ENCODE measurements at regions not wholly inside any gene's neighbourhood (a gene's known extent, or its start where the extent isn't known, plus 50 kb on each side); places are given as distances from the start of the nearest gene placed in this dataset.

DNA sequence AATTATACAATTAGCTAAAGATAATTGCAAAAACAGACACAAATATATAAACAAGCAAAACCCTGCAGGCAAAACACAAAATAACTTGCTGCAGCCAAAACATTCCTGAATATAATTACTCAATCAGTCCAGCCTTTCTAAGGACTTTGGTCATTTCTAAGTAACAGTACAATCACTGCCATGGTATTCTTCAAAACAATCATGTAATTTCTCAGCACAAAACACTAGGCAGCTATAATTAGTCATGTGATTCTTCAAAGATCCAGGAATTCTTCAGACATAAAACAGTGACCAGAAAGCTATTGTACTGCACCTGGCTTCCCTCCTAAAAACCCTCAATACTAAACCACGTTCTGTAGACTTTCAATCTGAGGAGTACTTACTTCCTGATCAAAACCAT is 881.1 kb downstream of the EPHA7 start:
- CTCF ChIA-PET: no interaction called here
- FAIRE-seq (no peak), ATAC-seq (no peak), DNase-seq (ENCODE audit: low read depth in 1 of 2, low spot score in 1 of 2) (no peak)
- no peak overlapping the region for H3K27ac ChIP-seq
- no peaks in the 10 kb centered on the region for H3K4me1 ChIP-seq
- 0% methylated on average over 1 of the region's 1 CpG for WGBS (ENCODE audit: missing lambda C conversion rate)
- H3K4me2 ChIP-seq: no peak overlapping the region
- POLR2A ChIA-PET: no interaction called here
- TF ChIP-seq EHF (CRISPR knock-in tag; IDR thresholded peaks at IDR 0.05): no peak
- TF ChIP-seq CHD4 (IDR thresholded peaks at IDR 0.05; ENCODE audit: borderline replicate concordance): no peak
- TF ChIP-seq CEBPB (IDR thresholded peaks at IDR 0.05): no peak
- TF ChIP-seq ZNF302 (CRISPR knock-in tag; IDR thresholded peaks at IDR 0.05): no peak
- no peak for TF ChIP-seq EP300 (IDR thresholded peaks at IDR 0.05)
- TF ChIP-seq RFX5 (IDR thresholded peaks at IDR 0.05): no peak
- no peak for TF ChIP-seq JUN (IDR thresholded peaks at IDR 0.05)
- no peak for TF ChIP-seq CBX8 (IDR thresholded peaks at IDR 0.05)
- no peak for TF ChIP-seq MAZ (IDR thresholded peaks at IDR 0.05; ENCODE audit: borderline replicate concordance, low read depth, low read length)
- no peak for TF ChIP-seq HDAC2 (IDR thresholded peaks at IDR 0.05)
- no peak for TF ChIP-seq MYC (IDR thresholded peaks at IDR 0.05; ENCODE audit: borderline replicate concordance, low read length)
- no peak for TF ChIP-seq BHLHE40 (IDR thresholded peaks at IDR 0.05; ENCODE audit: low read depth, low read length)
- TF ChIP-seq MAFK (IDR thresholded peaks at IDR 0.05; ENCODE audit: partially characterized antibody): no peak
- no peak for TF ChIP-seq KDM1A (IDR thresholded peaks at IDR 0.05; ENCODE audit: low read depth)
- TF ChIP-seq NR3C1 (IDR thresholded peaks at IDR 0.05): no peak
- TF ChIP-seq KDM5A (IDR thresholded peaks at IDR 0.05): no peak
- TF ChIP-seq CHD2 (IDR thresholded peaks at IDR 0.05; ENCODE audit: low read length, partially characterized antibody): no peak
- TF ChIP-seq, protein P1, sequence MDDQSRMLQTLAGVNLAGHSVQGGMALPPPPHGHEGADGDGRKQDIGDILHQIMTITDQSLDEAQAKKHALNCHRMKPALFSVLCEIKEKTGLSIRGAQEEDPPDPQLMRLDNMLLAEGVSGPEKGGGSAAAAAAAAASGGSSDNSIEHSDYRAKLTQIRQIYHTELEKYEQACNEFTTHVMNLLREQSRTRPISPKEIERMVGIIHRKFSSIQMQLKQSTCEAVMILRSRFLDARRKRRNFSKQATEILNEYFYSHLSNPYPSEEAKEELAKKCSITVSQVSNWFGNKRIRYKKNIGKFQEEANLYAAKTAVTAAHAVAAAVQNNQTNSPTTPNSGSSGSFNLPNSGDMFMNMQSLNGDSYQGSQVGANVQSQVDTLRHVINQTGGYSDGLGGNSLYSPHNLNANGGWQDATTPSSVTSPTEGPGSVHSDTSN (IDR thresholded peaks at IDR 0.05): no peak
- TF ChIP-seq, protein P2, sequence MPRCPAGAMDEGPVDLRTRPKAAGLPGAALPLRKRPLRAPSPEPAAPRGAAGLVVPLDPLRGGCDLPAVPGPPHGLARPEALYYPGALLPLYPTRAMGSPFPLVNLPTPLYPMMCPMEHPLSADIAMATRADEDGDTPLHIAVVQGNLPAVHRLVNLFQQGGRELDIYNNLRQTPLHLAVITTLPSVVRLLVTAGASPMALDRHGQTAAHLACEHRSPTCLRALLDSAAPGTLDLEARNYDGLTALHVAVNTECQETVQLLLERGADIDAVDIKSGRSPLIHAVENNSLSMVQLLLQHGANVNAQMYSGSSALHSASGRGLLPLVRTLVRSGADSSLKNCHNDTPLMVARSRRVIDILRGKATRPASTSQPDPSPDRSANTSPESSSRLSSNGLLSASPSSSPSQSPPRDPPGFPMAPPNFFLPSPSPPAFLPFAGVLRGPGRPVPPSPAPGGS (IDR thresholded peaks at IDR 0.05): no peak
- no peak overlapping the region for H3K4me3 ChIP-seq
- H3K9me3 ChIP-seq: no peaks in the 10 kb centered on the region

DNA sequence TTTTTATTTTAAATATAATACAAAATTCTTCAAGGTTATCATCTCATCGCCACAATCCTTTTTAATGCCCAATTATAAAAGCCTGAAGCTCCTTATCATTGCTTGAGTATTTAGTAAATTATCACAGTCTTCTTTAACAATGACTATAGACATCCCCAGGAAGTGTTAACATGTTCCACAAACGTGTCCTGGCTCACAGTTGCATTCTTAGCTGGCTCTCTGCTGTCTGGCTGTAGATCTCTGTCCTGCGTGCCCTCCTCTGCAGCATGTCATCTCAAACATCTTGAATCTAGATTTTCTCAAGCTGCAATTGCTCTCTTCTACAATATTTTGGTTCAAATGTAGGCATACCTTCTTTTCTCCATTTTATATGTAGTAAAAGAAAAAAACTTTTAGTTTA is 885.2 kb downstream of the EPHA7 start:
- ATAC-seq (no peak), FAIRE-seq (no peak), DNase-seq (ENCODE audit: low read depth in 1 of 2, low spot score in 1 of 2) (no peak)
- POLR2A ChIA-PET: no interaction called here
- 4% methylated on average over 3 of the region's 3 CpGs for WGBS (ENCODE audit: missing lambda C conversion rate)
- TF ChIP-seq, protein P3, sequence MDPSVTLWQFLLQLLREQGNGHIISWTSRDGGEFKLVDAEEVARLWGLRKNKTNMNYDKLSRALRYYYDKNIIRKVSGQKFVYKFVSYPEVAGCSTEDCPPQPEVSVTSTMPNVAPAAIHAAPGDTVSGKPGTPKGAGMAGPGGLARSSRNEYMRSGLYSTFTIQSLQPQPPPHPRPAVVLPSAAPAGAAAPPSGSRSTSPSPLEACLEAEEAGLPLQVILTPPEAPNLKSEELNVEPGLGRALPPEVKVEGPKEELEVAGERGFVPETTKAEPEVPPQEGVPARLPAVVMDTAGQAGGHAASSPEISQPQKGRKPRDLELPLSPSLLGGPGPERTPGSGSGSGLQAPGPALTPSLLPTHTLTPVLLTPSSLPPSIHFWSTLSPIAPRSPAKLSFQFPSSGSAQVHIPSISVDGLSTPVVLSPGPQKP (IDR thresholded peaks at IDR 0.05; ENCODE audit: low read depth, low read length): no peak
- no peak for TF ChIP-seq BHLHE40 (IDR thresholded peaks at IDR 0.05; ENCODE audit: low read depth, low read length)
- TF ChIP-seq FOSB (CRISPR knock-in tag; IDR thresholded peaks at IDR 0.05): no peak
- TF ChIP-seq RNF2 (IDR thresholded peaks at IDR 0.05; ENCODE audit: borderline replicate concordance, low read depth): no peak
- TF ChIP-seq EHMT2 (IDR thresholded peaks at IDR 0.05; ENCODE audit: low read depth): no peak
- TF ChIP-seq POLR2A (IDR thresholded peaks at IDR 0.05; ENCODE audit: low read length): no peak
- TF ChIP-seq ZFP36 (IDR thresholded peaks at IDR 0.05; ENCODE audit: borderline replicate concordance, partially characterized antibody): no peak
- no peak for TF ChIP-seq ZC3H11A (IDR thresholded peaks at IDR 0.05)
- no peak for TF ChIP-seq RARB (CRISPR knock-in tag; IDR thresholded peaks at IDR 0.05)
- no peak for TF ChIP-seq NPAS2 (CRISPR knock-in tag; IDR thresholded peaks at IDR 0.05; ENCODE audit: borderline replicate concordance)
- TF ChIP-seq, protein P4, sequence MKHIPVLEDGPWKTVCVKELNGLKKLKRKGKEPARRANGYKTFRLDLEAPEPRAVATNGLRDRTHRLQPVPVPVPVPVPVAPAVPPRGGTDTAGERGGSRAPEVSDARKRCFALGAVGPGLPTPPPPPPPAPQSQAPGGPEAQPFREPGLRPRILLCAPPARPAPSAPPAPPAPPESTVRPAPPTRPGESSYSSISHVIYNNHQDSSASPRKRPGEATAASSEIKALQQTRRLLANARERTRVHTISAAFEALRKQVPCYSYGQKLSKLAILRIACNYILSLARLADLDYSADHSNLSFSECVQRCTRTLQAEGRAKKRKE (CRISPR knock-in tag; IDR thresholded peaks at IDR 0.05; ENCODE audit: low read depth): no peak
- no peak for TF ChIP-seq HDAC2 (IDR thresholded peaks at IDR 0.05)
- no peak for TF ChIP-seq FOSL2 (IDR thresholded peaks at IDR 0.05)
- no peak for TF ChIP-seq FOSL2 (CRISPR knock-in tag; IDR thresholded peaks at IDR 0.05)
- TF ChIP-seq, protein P5, sequence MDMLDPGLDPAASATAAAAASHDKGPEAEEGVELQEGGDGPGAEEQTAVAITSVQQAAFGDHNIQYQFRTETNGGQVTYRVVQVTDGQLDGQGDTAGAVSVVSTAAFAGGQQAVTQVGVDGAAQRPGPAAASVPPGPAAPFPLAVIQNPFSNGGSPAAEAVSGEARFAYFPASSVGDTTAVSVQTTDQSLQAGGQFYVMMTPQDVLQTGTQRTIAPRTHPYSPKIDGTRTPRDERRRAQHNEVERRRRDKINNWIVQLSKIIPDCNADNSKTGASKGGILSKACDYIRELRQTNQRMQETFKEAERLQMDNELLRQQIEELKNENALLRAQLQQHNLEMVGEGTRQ (IDR thresholded peaks at IDR 0.05): no peak
- TF ChIP-seq, protein P2 (IDR thresholded peaks at IDR 0.05): no peak
- no peak for TF ChIP-seq CHD2 (IDR thresholded peaks at IDR 0.05; ENCODE audit: low read length, partially characterized antibody)
- TF ChIP-seq SREBF2 (IDR thresholded peaks at IDR 0.05): no peak
- TF ChIP-seq RCOR1 (IDR thresholded peaks at IDR 0.05; ENCODE audit: low read depth, low read length): no peak
- TF ChIP-seq MAZ (IDR thresholded peaks at IDR 0.05; ENCODE audit: borderline replicate concordance, low read depth, low read length): no peak
- Histone ChIP-seq H3K9me3 (no peaks in the 10 kb centered on the region), H3K4me3 (no peak overlapping the region), H3K4me1 (no peaks in the 10 kb centered on the region), H3K27ac (no peak overlapping the region), H3K4me2 (no peak overlapping the region)
- CTCF ChIA-PET: no interaction called here
